Neural cell (in vitro differentiated cells): ENCODE measurements at regions not wholly inside any gene's neighbourhood (a gene's known extent, or its start where the extent isn't known, plus 50 kb on each side); places are given as distances from the start of the nearest gene placed in this dataset.

ENCODE experiments used
- H2AFZ ChIP-seq: fragments of 200-600, 300-800 bp; sonication (generic), shearing (Covaris generic); 2 replicates; pipeline ENCODE4 v1.6.0; 2014; ENCODE audit warnings: low read depth, mild to moderate bottlenecking, antibody characterized with exemption, low read length, moderate library complexity
- H3F3A ChIP-seq: fragments of 200-600 bp; shearing (Covaris generic); 2 replicates; pipeline ENCODE4 v1.6.1; 2016; ENCODE audit warnings: mild to moderate bottlenecking, moderate library complexity, mixed read lengths, antibody characterized with exemption, low read length; ENCODE audit not compliant: insufficient read depth, poor library complexity, severe bottlenecking
- H3K27ac ChIP-seq: fragments of 200-600, 300-800 bp; sonication (generic), shearing (Covaris generic); 2 replicates; pipeline ENCODE4 v1.5.1; 2014; ENCODE audit warnings: mild to moderate bottlenecking, low read length, moderate library complexity
- H3K27me3 ChIP-seq: fragments of 300-800, 200-600 bp; sonication (generic), shearing (Covaris generic); 2 replicates; pipeline ENCODE4 v1.6.0; 2014; ENCODE audit warnings: mild to moderate bottlenecking, low read depth, low read length, moderate library complexity; ENCODE audit not compliant: insufficient read depth
- H3K36me3 ChIP-seq: fragments of 300-800, 200-600 bp; sonication (generic), shearing (Covaris generic); 2 replicates; pipeline ENCODE4 v1.5.1; 2014; ENCODE audit warnings: mild to moderate bottlenecking, antibody characterized with exemption, low read length, moderate library complexity; ENCODE audit not compliant: insufficient read depth
- H3K4me2 ChIP-seq: fragments of 300-800, 200-600 bp; sonication (generic), shearing (Covaris generic); 2 replicates; pipeline ENCODE4 v1.6.0; 2014; ENCODE audit warnings: mild to moderate bottlenecking, low read length
- H3K4me3 ChIP-seq: fragments of 300-800, 200-600 bp; sonication (generic), shearing (Covaris generic); 2 replicates; pipeline ENCODE4 v1.5.1; 2014; ENCODE audit warnings: mild to moderate bottlenecking, low read length, moderate library complexity
- H3K79me2 ChIP-seq: fragments of 200-600 bp; shearing (Covaris generic); replicated peaks from 2 replicates; pipeline ENCODE4 v1.6.0; 2014; ENCODE audit warnings: mild to moderate bottlenecking, low read length, moderate library complexity; ENCODE audit not compliant: insufficient read depth
- H3K9ac ChIP-seq: fragments of 300-800, 200-600 bp; sonication (generic), shearing (Covaris generic); 2 replicates; pipeline ENCODE4 v1.6.1; 2016; ENCODE audit warnings: mild to moderate bottlenecking, low read length, mixed read lengths
- H3K9me2 ChIP-seq: fragments of 200-600 bp; shearing (Covaris generic); 2 replicates; pipeline ENCODE4 v1.6.1; 2016; ENCODE audit warnings: mild to moderate bottlenecking, low read length, mixed read lengths; ENCODE audit not compliant: insufficient read depth
- H3K9me3 ChIP-seq: fragments of 200-600, 300-800 bp; sonication (generic), shearing (Covaris generic); 2 replicates; pipeline ENCODE4 v1.6.1; 2016; ENCODE audit warnings: mild to moderate bottlenecking, mixed run types, low read length, moderate library complexity, mixed read lengths
- H4K20me1 ChIP-seq: fragments of 200-600 bp; shearing (Covaris generic); 2 replicates; pipeline ENCODE4 v1.6.1; 2016; ENCODE audit warnings: mild to moderate bottlenecking, mixed run types; ENCODE audit not compliant: insufficient read depth
- EP300 ChIP-seq: fragments of 450-650 bp; conservative IDR thresholded peaks from 2 replicates; pipeline ENCODE4 v1.6.1; 2014; ENCODE audit warnings: antibody characterized with exemption, mild to moderate bottlenecking, moderate library complexity; ENCODE audit not compliant: poor library complexity, severe bottlenecking
- EZH2 ChIP-seq: fragments of 200-600, 300-800 bp; shearing (Covaris generic), sonication (generic); IDR thresholded peaks from 2 replicates; pipeline ENCODE4 v1.6.1; 2014; ENCODE audit warnings: antibody characterized with exemption, low read length, borderline replicate concordance, mild to moderate bottlenecking; ENCODE audit not compliant: insufficient read depth, poor library complexity, severe bottlenecking
- MXI1 ChIP-seq: fragments of 450-650 bp; conservative IDR thresholded peaks from 2 replicates; pipeline ENCODE4 v1.6.1; 2014; ENCODE audit warnings: antibody characterized with exemption, mild to moderate bottlenecking; ENCODE audit not compliant: poor library complexity, severe bottlenecking
- POLR2AphosphoS5 ChIP-seq: IDR thresholded peaks from 2 replicates; pipeline ENCODE4 v1.6.1; 2012
- RAD21 ChIP-seq: fragments of 450-650 bp; conservative IDR thresholded peaks from 2 replicates; pipeline ENCODE4 v1.6.1; 2014; ENCODE audit warnings: antibody characterized with exemption, mild to moderate bottlenecking, moderate library complexity
- SMC3 ChIP-seq: fragments of 450-650 bp; conservative IDR thresholded peaks from 2 replicates; pipeline ENCODE4 v1.6.1; 2014; ENCODE audit warnings: antibody characterized with exemption, mild to moderate bottlenecking, moderate library complexity; ENCODE audit not compliant: poor library complexity
- TAF1 ChIP-seq: IDR thresholded peaks from 2 replicates; pipeline ENCODE4 v1.6.1; 2012; ENCODE audit warnings: low read depth
- TF ChIP-seq, protein P1 (sequence below): fragments of 450-650 bp; IDR thresholded peaks from 2 replicates; pipeline ENCODE4 v1.5.1; 2014; ENCODE audit warnings: antibody characterized with exemption, mild to moderate bottlenecking, moderate library complexity; ENCODE audit not compliant: poor library complexity, severe bottlenecking
- TF ChIP-seq, protein P2 (sequence below): IDR thresholded peaks from 2 replicates; pipeline ENCODE4 v1.6.1; 2012; ENCODE audit warnings: borderline replicate concordance

DNA sequence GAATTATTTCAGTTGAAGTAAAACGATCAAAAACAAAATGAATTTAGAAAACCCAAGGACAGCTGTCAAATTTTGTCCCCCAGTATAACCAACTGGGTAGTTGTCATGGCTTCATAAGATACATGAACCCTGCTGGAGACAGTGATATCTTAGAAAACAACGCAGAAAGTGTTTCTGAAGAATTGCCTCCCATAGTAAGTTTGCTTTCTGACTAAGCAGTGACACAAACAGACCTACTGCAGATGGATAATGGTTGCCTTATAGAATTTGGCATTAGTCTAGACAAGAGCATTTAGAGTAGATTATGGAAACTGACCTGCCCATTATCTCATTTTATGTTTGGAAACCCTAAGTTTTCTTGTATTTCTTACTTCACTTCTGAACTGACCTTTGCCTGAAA lies 187.7 kb upstream of the KCNN2 start:
- no peaks in the 10 kb centered on the region for H4K20me1 ChIP-seq
- no peak overlapping the region for H3K4me3 ChIP-seq
- H3K27me3 ChIP-seq: no peaks in the 10 kb centered on the region
- H3K4me2 ChIP-seq: no peak overlapping the region
- no peaks in the 10 kb centered on the region for H3K36me3 ChIP-seq
- TF ChIP-seq TAF1 (no peak), POLR2AphosphoS5 (no peak), EP300 (no peak)
- no peak overlapping the region for H3K27ac ChIP-seq
- no peaks in the 10 kb centered on the region for H3K9me2 ChIP-seq
- H3F3A ChIP-seq: no peaks in the 10 kb centered on the region
- H2AFZ ChIP-seq: no peak overlapping the region
- no peak overlapping the region for H3K9ac ChIP-seq
- H3K9me3 ChIP-seq: no peaks in the 10 kb centered on the region
- no peaks in the 10 kb centered on the region for H3K79me2 ChIP-seq

DNA sequence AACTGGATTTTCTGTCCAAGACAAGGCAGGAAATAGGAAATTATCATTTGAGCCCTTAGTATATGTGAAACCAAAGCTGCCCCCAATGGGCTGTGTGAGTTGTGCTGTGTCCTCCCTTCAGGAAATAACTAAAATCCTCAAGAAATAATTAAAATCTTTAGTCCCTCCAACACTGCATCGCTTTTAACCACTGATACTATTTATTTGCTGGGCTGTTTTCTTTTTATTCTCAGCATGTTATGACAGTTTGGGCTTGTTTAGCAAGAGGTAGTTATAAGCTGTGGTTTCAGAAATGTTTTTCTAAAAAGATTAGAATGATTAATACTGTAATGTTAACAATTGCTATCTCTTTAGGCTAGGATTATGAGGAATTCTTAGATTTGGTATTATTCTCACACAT lies 187.0 kb upstream of the KCNN2 start:
- H3K27me3 ChIP-seq: no peaks in the 10 kb centered on the region
- H3K79me2 ChIP-seq: no peaks in the 10 kb centered on the region

DNA sequence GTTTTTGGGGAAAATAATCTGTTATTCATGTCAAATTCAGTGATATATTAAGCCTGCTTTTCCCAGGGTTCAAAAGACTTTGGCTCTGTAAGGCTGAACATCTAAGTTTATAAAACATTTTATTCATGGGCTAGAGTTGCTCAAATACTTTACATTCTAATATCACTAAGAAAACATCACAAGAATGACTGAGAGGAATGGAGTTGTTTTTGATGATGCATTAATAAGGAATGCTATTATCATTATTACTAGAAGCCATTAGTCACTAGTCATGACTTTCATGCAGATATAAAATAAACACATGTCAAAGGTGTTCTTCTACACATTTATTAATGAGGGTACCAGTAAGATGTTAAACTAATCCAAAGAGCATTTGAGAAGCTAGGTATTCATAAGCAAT lies 185.5 kb upstream of the KCNN2 start:
- no peaks in the 10 kb centered on the region for H3K9me3 ChIP-seq
- TF ChIP-seq EZH2 (no peak), SMC3 (no peak), TAF1 (no peak), POLR2AphosphoS5 (no peak), MXI1 (no peak), EP300 (no peak), RAD21 (no peak)
- TF ChIP-seq, protein P1, sequence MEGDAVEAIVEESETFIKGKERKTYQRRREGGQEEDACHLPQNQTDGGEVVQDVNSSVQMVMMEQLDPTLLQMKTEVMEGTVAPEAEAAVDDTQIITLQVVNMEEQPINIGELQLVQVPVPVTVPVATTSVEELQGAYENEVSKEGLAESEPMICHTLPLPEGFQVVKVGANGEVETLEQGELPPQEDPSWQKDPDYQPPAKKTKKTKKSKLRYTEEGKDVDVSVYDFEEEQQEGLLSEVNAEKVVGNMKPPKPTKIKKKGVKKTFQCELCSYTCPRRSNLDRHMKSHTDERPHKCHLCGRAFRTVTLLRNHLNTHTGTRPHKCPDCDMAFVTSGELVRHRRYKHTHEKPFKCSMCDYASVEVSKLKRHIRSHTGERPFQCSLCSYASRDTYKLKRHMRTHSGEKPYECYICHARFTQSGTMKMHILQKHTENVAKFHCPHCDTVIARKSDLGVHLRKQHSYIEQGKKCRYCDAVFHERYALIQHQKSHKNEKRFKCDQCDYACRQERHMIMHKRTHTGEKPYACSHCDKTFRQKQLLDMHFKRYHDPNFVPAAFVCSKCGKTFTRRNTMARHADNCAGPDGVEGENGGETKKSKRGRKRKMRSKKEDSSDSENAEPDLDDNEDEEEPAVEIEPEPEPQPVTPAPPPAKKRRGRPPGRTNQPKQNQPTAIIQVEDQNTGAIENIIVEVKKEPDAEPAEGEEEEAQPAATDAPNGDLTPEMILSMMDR: no peak
- TF ChIP-seq, protein P2, sequence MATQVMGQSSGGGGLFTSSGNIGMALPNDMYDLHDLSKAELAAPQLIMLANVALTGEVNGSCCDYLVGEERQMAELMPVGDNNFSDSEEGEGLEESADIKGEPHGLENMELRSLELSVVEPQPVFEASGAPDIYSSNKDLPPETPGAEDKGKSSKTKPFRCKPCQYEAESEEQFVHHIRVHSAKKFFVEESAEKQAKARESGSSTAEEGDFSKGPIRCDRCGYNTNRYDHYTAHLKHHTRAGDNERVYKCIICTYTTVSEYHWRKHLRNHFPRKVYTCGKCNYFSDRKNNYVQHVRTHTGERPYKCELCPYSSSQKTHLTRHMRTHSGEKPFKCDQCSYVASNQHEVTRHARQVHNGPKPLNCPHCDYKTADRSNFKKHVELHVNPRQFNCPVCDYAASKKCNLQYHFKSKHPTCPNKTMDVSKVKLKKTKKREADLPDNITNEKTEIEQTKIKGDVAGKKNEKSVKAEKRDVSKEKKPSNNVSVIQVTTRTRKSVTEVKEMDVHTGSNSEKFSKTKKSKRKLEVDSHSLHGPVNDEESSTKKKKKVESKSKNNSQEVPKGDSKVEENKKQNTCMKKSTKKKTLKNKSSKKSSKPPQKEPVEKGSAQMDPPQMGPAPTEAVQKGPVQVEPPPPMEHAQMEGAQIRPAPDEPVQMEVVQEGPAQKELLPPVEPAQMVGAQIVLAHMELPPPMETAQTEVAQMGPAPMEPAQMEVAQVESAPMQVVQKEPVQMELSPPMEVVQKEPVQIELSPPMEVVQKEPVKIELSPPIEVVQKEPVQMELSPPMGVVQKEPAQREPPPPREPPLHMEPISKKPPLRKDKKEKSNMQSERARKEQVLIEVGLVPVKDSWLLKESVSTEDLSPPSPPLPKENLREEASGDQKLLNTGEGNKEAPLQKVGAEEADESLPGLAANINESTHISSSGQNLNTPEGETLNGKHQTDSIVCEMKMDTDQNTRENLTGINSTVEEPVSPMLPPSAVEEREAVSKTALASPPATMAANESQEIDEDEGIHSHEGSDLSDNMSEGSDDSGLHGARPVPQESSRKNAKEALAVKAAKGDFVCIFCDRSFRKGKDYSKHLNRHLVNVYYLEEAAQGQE: no peak
- H3K4me2 ChIP-seq: no peak overlapping the region
- H3F3A ChIP-seq: no peaks in the 10 kb centered on the region
- no peaks in the 10 kb centered on the region for H4K20me1 ChIP-seq
- no peak overlapping the region for H3K4me3 ChIP-seq
- H3K36me3 ChIP-seq: no peaks in the 10 kb centered on the region
- H3K9ac ChIP-seq: no peak overlapping the region
- H3K9me2 ChIP-seq: no peaks in the 10 kb centered on the region
- no peaks in the 10 kb centered on the region for H3K79me2 ChIP-seq
- H2AFZ ChIP-seq: no peak overlapping the region
- no peaks in the 10 kb centered on the region for H3K27me3 ChIP-seq
- H3K27ac ChIP-seq: no peak overlapping the region

More for the DNA sequence above, 187.0 kb upstream of the KCNN2 start:
- Histone ChIP-seq H3K9ac (no peak overlapping the region), H2AFZ (no peak overlapping the region), H4K20me1 (no peaks in the 10 kb centered on the region), H3K9me3 (no peaks in the 10 kb centered on the region), H3F3A (no peaks in the 10 kb centered on the region), H3K4me3 (no peak overlapping the region), H3K36me3 (no peaks in the 10 kb centered on the region), H3K4me2 (no peak overlapping the region), H3K9me2 (no peaks in the 10 kb centered on the region), H3K27ac (no peak overlapping the region)
- TF ChIP-seq MXI1 (no peak), TAF1 (no peak)
